AG04449 (cell line): ENCODE measurements at regions not wholly inside any gene's neighbourhood (a gene's known extent, or its start where the extent isn't known, plus 50 kb on each side); places are given as distances from the start of the nearest gene placed in this dataset.

Experiments
- CTCF ChIA-PET: fragments of 350-600 bp; formaldehyde crosslinking; extraction: SDS; loops from one replicate; lab custom pipeline; 2021; ENCODE audit warnings: antibody characterized with exemption; lab: Yijun Ruan, JAX
- POLR2A ChIA-PET: fragments of 400-600, 350-600 bp; formaldehyde crosslinking; extraction: SDS; loops from one replicate; lab custom pipeline; 2020; ENCODE audit warnings: antibody characterized with exemption, inconsistent platforms; lab: Yijun Ruan, JAX
- DNase-seq: peaks from one replicate; pipeline ENCODE4 v3.0.0-alpha.2; 2010; ENCODE audit warnings: low read depth, low spot score
- H3K4me3 ChIP-seq: 2 replicates; pipeline ENCODE4 v1.5.1; 2011; ENCODE audit warnings: low read depth, mild to moderate bottlenecking, control low read depth, low read length
- TF ChIP-seq, protein P1 (sequence below): IDR thresholded peaks from one replicate; pipeline ENCODE4 v1.5.1; 2011; ENCODE audit warnings: mild to moderate bottlenecking, moderate library complexity, low read length, control low read depth, inconsistent platforms; ENCODE audit not compliant: insufficient read depth; ENCODE audit errors: missing control alignments

DNA sequence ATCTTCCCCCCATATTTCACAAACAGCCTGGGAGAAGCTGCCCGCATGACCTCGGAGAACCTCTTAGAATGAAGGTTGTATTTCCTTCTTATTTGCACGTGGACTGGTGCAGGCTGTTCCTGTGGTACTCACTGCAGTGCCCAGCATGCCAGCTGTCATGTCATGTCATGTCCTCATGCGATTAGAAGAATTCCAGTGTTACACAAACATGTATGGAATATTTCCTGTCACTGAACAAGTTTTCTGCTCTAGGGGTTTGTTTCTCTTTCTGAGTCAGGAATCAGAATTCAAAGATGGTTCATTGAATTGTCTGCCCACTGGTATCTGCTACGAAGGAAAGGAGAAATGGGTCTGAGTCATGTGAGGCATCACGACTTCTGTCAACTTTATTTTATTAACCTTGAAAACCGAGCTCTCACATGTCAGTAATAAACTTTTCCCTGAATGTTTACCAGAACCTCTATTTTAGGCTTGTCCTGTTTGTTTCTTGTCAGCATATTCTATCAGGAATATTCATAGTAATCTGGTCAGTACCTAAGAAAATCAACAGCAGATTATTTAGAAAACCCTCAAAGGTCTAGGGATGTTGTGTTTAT is 415.6 kb downstream of the GADD45G start:
- TF ChIP-seq, protein P1, sequence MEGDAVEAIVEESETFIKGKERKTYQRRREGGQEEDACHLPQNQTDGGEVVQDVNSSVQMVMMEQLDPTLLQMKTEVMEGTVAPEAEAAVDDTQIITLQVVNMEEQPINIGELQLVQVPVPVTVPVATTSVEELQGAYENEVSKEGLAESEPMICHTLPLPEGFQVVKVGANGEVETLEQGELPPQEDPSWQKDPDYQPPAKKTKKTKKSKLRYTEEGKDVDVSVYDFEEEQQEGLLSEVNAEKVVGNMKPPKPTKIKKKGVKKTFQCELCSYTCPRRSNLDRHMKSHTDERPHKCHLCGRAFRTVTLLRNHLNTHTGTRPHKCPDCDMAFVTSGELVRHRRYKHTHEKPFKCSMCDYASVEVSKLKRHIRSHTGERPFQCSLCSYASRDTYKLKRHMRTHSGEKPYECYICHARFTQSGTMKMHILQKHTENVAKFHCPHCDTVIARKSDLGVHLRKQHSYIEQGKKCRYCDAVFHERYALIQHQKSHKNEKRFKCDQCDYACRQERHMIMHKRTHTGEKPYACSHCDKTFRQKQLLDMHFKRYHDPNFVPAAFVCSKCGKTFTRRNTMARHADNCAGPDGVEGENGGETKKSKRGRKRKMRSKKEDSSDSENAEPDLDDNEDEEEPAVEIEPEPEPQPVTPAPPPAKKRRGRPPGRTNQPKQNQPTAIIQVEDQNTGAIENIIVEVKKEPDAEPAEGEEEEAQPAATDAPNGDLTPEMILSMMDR, result no peak
- ChIA-PET POLR2A (no interaction called here), CTCF (no interaction called here)
- no peak for DNase-seq
- no peak overlapping the region for H3K4me3 ChIP-seq

DNA sequence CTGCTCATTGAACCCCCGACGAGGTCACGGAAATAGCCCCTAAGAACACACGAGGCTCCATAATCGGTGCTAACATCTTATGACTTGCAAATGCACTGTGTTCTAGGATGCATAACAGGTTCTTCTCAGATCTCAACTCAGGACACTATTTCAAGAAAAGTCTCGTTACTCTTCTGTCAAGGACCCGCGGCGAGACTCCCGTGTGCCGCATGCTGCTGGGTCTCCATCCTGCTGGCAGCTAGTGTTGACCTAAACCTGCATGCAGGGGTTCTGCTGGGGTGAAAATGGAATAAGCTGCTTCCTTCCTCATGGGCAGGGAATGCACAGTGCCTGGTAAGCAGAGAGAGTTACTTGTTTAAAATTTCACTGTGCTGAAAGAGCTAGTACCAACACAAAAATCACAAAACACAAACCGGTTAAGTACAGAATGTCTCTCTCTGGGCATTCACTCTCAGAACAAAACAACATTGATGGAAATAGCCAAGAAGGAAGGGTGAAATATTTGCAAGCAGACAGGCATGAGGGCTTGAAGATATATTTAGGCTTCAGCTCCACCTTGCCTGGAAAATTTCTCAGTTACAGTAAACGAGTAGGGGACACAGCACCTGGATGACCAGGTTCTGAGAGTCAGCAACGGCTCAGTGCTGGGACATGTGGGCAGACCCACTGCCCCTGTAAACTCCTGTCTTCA is 416.5 kb downstream of the GADD45G start:
- ChIA-PET POLR2A (no interaction called here), CTCF (no interaction called here)
- TF ChIP-seq, protein P1, result no peak
- DNase-seq, result no peak
- no peak overlapping the region for H3K4me3 ChIP-seq

DNA sequence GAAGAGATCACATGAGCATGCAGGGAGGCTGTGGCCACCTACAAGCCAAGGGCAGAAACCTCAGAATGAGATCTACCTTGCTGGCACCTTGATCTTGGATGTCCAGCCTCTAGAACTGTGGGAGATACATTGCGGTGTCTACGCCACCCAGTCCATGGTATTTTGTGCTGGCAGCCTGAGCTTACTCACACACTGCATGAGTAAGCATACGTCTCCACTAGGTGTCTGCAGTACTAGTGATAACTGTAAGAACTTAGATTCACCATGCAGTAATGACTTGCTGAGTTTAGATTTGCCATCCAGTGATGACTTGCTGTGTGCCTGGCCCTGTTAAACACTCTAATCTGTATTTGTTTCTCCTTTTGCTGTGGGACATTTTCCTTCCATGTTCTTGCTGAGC is 417.7 kb downstream of the GADD45G start:
- H3K4me3 ChIP-seq, result no peak overlapping the region
- TF ChIP-seq, protein P1, result no peak
- POLR2A ChIA-PET, result no interaction called here
- no peak for DNase-seq
- CTCF ChIA-PET, result no interaction called here

DNA sequence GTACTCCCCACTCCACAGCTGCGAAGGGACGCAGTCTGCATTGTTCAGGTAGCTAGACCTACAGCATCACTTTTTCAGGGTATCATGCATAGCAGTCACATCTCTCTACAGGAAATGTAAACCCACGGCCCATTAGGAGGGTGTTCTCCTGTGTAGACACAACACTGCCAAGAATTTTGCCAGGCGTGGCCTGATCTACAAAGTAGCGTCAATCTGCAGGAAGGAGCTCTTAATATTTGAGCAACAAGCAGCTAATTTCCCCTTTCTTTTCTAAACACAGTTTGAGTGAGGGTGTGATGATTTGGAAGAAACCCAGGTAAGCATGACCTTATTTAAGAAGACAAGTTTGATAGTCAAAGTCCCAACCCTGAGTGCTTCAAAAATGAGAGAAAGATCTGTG is 419.0 kb downstream of the GADD45G start:
- CTCF ChIA-PET, result no interaction called here
- TF ChIP-seq, protein P1, result no peak
- H3K4me3 ChIP-seq, result no peak overlapping the region
- POLR2A ChIA-PET, result no interaction called here
- no peak for DNase-seq

DNA sequence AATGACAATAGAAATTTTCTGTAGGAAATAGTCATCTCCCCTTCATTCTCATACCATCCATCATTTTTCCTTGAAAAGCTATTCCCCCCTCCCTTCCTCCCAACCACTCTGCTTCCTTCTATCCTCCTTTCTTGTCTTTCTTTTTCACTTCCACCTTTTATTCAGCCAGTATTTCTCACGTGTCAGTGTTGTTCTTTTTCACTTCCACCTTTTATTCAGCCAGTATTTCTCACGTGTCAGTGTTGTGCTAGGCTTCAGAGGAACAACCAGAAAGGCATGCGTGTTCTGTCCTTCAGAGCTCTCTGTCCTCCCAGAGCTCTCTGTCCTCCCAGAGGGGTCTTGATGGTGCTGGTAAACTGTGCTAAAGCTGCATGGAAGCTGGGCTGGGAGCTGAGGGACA is 419.6 kb downstream of the GADD45G start:
- no peak for DNase-seq
- no peak overlapping the region for H3K4me3 ChIP-seq
- TF ChIP-seq, protein P1, result no peak
- ChIA-PET CTCF (no interaction called here), POLR2A (no interaction called here)

DNA sequence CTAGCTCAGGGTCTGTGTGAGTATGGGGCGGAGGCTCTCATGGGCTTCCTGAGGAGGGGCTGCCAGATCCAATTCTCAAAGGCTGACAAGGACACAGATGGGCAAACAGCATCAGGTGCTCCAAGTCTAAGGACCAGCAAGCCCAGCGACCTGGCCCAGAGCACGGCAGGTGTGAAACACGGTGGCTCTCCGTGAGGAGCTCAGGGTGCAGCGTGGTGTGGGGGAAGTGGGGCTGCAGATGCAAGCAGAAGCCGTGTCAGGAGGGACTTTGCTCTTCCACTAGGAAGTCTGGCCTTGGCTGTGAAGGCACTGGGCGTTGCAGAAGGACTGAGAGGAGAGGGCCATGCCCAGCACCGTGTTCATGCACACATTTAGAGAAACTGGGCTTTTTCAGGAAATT is 420.0 kb downstream of the GADD45G start:
- TF ChIP-seq, protein P1, result no peak
- CTCF ChIA-PET, result no interaction called here
- H3K4me3 ChIP-seq, result no peak overlapping the region
- DNase-seq, result no peak
- POLR2A ChIA-PET, result no interaction called here
